Dedifferentiated amniotic fluid mesenchymal stem cell (primary cell): ENCODE measurements at regions not wholly inside any gene's neighbourhood (a gene's known extent, or its start where the extent isn't known, plus 50 kb on each side); places are given as distances from the start of the nearest gene placed in this dataset.

ENCODE experiments used
- DNase-seq: peaks from one replicate; pipeline ENCODE4 v3.0.0-alpha.2; 2016; ENCODE audit errors: extremely low spot score

- no peak for DNase-seq
Measured at GRCh38 chr12:124458992-124459851, 108.2 kb downstream of the NCOR2 start.

GRCh38 chr12:124458220-124458991 lies 109.0 kb downstream of the NCOR2 start:
- no peak for DNase-seq

GRCh38 chr12:124457287-124458219 lies 109.9 kb downstream of the NCOR2 start:
- DNase-seq = no peak

- no peak for DNase-seq
Measured at GRCh38 chr12:124456652-124457152, 110.7 kb downstream of the NCOR2 start.

GRCh38 chr12:124456133-124456651 lies 111.2 kb downstream of the NCOR2 start:
- no peak for DNase-seq

GRCh38 chr12:124455336-124455735 lies 112.1 kb downstream of the NCOR2 start:
- DNase-seq = no peak

GRCh38 chr12:124454735-124455134 lies 112.7 kb downstream of the NCOR2 start:
- peak; percentile 15 for DNase-seq

- DNase-seq = no peak
Measured at GRCh38 chr12:124454352-124454725, 113.1 kb downstream of the NCOR2 start.

GRCh38 chr12:124453419-124454351 lies 113.7 kb downstream of the NCOR2 start:
- DNase-seq = no peak

- no peak for DNase-seq
Measured at GRCh38 chr12:124452576-124453331, 114.7 kb downstream of the NCOR2 start.

- DNase-seq = no peak
Measured at GRCh38 chr12:124451637-124452243, 115.7 kb downstream of the NCOR2 start.

GRCh38 chr12:124451016-124451415 lies 116.4 kb downstream of the NCOR2 start:
- no peak for DNase-seq

GRCh38 chr12:124450376-124450750 lies 117.0 kb downstream of the NCOR2 start:
- DNase-seq = no peak

- DNase-seq = no peak
Measured at GRCh38 chr12:124449623-124450375, 117.6 kb downstream of the NCOR2 start.

GRCh38 chr12:124448955-124449622 lies 118.3 kb downstream of the NCOR2 start:
- DNase-seq = no peak

GRCh38 chr12:124448241-124448954 lies 119.0 kb downstream of the NCOR2 start:
- no peak for DNase-seq

GRCh38 chr12:124446364-124446763 lies 121.0 kb downstream of the NCOR2 start:
- DNase-seq = no peak
